Hepatocyte (in vitro differentiated cells): ENCODE measurements at regions not wholly inside any gene's neighbourhood (a gene's known extent, or its start where the extent isn't known, plus 50 kb on each side); places are given as distances from the start of the nearest gene placed in this dataset.

Experiments
- DNase-seq: peaks from one replicate; pipeline ENCODE4 v3.0.0-alpha.2; 2016; ENCODE audit warnings: low spot score
- H2AFZ ChIP-seq: fragments of 200-600 bp; sonication (generic); 2 replicates; pipeline ENCODE4 v1.6.0; 2016; ENCODE audit warnings: antibody characterized with exemption, mild to moderate bottlenecking
- H3K27ac ChIP-seq: fragments of 200-600 bp; sonication (generic); 2 replicates; pipeline ENCODE4 v1.5.1; 2016; ENCODE audit warnings: mild to moderate bottlenecking
- H3K27me3 ChIP-seq: fragments of 200-600 bp; sonication (generic); 2 replicates; pipeline ENCODE4 v1.6.1; 2016
- H3K36me3 ChIP-seq: fragments of 200-600 bp; sonication (generic); replicated peaks from 2 replicates; pipeline ENCODE4 v1.5.1; 2016; ENCODE audit warnings: low read depth; ENCODE audit not compliant: insufficient read depth
- H3K4me1 ChIP-seq: fragments of 200-600 bp; sonication (generic); 2 replicates; pipeline ENCODE4 v1.5.1; 2016; ENCODE audit warnings: mild to moderate bottlenecking, moderate library complexity; ENCODE audit not compliant: insufficient read depth
- H3K4me2 ChIP-seq: fragments of 200-600 bp; sonication (generic); 2 replicates; pipeline ENCODE4 v1.6.0; 2016
- H3K4me3 ChIP-seq: fragments of 200-600 bp; sonication (generic); 2 replicates; pipeline ENCODE4 v1.5.1; 2016; ENCODE audit warnings: mild to moderate bottlenecking
- H3K79me2 ChIP-seq: fragments of 200-600 bp; sonication (generic); 2 replicates; pipeline ENCODE4 v1.6.0; 2017; ENCODE audit warnings: mild to moderate bottlenecking
- H3K9me2 ChIP-seq: fragments of 200-600 bp; sonication (generic); replicated peaks from 2 replicates; pipeline ENCODE4 v1.6.0; 2017; ENCODE audit warnings: mild to moderate bottlenecking; ENCODE audit not compliant: insufficient read depth
- H3K9me3 ChIP-seq: fragments of 200-600 bp; sonication (generic); 2 replicates; pipeline ENCODE4 v1.5.1; 2016; ENCODE audit warnings: low read depth, mild to moderate bottlenecking
- H4K20me1 ChIP-seq: fragments of 200-600 bp; sonication (generic); 2 replicates; pipeline ENCODE4 v1.6.0; 2016; ENCODE audit warnings: mild to moderate bottlenecking; ENCODE audit not compliant: insufficient read depth, poor library complexity, severe bottlenecking
- CTCF ChIP-seq: fragments of 200-600 bp; sonication (generic); IDR thresholded peaks from 2 replicates; pipeline ENCODE4 v1.5.1; 2016; ENCODE audit warnings: antibody characterized with exemption, mild to moderate bottlenecking; ENCODE audit not compliant: poor library complexity
- EZH2 ChIP-seq: fragments of 200-600 bp; sonication (generic); IDR thresholded peaks from 2 replicates; pipeline ENCODE4 v1.6.1; 2016; ENCODE audit warnings: antibody characterized with exemption, mild to moderate bottlenecking, borderline replicate concordance
- EZH2phosphoT487 ChIP-seq: fragments of 200-600 bp; sonication (generic); IDR thresholded peaks from one replicate; pipeline ENCODE4 v1.6.1; 2018; ENCODE audit warnings: antibody characterized with exemption, mild to moderate bottlenecking, low read depth, moderate library complexity; ENCODE audit not compliant: unreplicated experiment, severe bottlenecking
- WGBS: methylation state at CpG from one replicate; pipeline ENCODE4 v1.1.6; 2016; ENCODE audit warnings: low lambda C conversion rate; ENCODE audit errors: missing lambda C conversion rate; 5-methylcytosine and 5-hydroxymethylcytosine counted together

GRCh38 chr15:59953392-59953883, 50.7 kb upstream of the FOXB1 start:
- H3K4me2 ChIP-seq: peak overlapping the region; percentile 44
- H3K4me1 ChIP-seq: no peaks in the 10 kb centered on the region
- H4K20me1 ChIP-seq: no peaks in the 10 kb centered on the region
- no peak overlapping the region for H3K4me3 ChIP-seq
- H3K36me3 ChIP-seq: no peaks in the 10 kb centered on the region
- H3K27ac ChIP-seq: peak overlapping the region; percentile 15
- H3K27me3 ChIP-seq: no peaks in the 10 kb centered on the region
- peak; percentile 7 for DNase-seq
- H3K9me2 ChIP-seq: no peaks in the 10 kb centered on the region
- H3K79me2 ChIP-seq: no peaks in the 10 kb centered on the region
- WGBS: 24% methylated on average over 8 of the region's 8 CpGs
- TF ChIP-seq CTCF (no peak), EZH2phosphoT487 (no peak), EZH2 (no peak)
- H2AFZ ChIP-seq: no peak overlapping the region
- H3K9me3 ChIP-seq: no peaks in the 10 kb centered on the region

GRCh38 chr15:59952960-59953359, 51.2 kb upstream of the FOXB1 start:
- H3K27ac ChIP-seq: peak overlapping the region; percentile 15
- TF ChIP-seq CTCF: no peak
- TF ChIP-seq EZH2: no peak
- no peak for TF ChIP-seq EZH2phosphoT487
- H3K27me3 ChIP-seq: no peaks in the 10 kb centered on the region
- H3K79me2 ChIP-seq: no peaks in the 10 kb centered on the region
- no peak for DNase-seq
- H2AFZ ChIP-seq: no peak overlapping the region
- H3K4me1 ChIP-seq: no peaks in the 10 kb centered on the region
- no peak overlapping the region for H3K4me3 ChIP-seq
- no peaks in the 10 kb centered on the region for H3K9me2 ChIP-seq
- H3K9me3 ChIP-seq: no peaks in the 10 kb centered on the region
- no peaks in the 10 kb centered on the region for H3K36me3 ChIP-seq
- H3K4me2 ChIP-seq: peak overlapping the region; percentile 44
- H4K20me1 ChIP-seq: no peaks in the 10 kb centered on the region

- WGBS: 70% methylated on average over 4 of the region's 4 CpGs
Measured at GRCh38 chr15:59950603-59951388, 53.3 kb upstream of the FOXB1 start.

More at GRCh38 chr15:59950603-59951388, 53.3 kb upstream of the FOXB1 start:
- Histone ChIP-seq H3K27me3 (no peaks in the 10 kb centered on the region), H3K36me3 (no peaks in the 10 kb centered on the region), H3K4me3 (no peak overlapping the region), H2AFZ (no peak overlapping the region), H3K4me2 (no peak overlapping the region), H4K20me1 (no peaks in the 10 kb centered on the region), H3K79me2 (no peaks in the 10 kb centered on the region), H3K9me2 (no peaks in the 10 kb centered on the region), H3K27ac (no peak overlapping the region), H3K9me3 (no peaks in the 10 kb centered on the region), H3K4me1 (no peaks in the 10 kb centered on the region)
- TF ChIP-seq CTCF (no peak), EZH2 (no peak), EZH2phosphoT487 (no peak)
- DNase-seq: no peak
